Lower leg skin (tissue), 3 donors: ENCODE measurements at regions not wholly inside any gene's neighbourhood (a gene's known extent, or its start where the extent isn't known, plus 50 kb on each side); places are given as distances from the start of the nearest gene placed in this dataset.

Experiments
- POLR2A ChIP-seq, 2 donors: fragments of 450-650 bp; IDR thresholded peaks; one replicate each; pipeline ENCODE4 v1.6.1; 2016 to 2017; ENCODE audit warnings: antibody characterized with exemption in 2 of 2, mild to moderate bottlenecking in 1 of 2, moderate library complexity in 1 of 2
- TF ChIP-seq, protein P1 (sequence below), 3 donors: fragments of 450-650 bp; IDR thresholded peaks; one replicate each; pipeline ENCODE4 v1.5.1; 2016; ENCODE audit warnings: antibody characterized with exemption in 3 of 3, mild to moderate bottlenecking in 3 of 3, moderate library complexity in 2 of 3

DNA sequence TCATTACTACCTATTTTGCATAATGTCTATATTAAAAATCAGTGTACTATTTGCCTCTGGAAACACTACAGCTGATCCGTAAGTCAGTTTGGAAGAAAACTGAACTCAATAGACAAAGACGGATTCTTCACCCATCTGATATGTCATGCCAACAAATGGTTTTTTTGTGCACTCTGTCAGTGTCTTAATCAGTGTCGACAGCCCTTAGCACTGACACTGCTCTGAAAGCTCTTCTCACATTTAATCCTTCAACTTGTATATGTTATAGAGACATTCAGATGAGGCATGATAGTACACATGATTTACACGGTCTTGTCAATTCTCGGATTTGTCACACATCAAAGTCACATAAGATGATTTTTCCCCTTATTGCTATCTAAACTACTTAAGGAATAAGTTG lies 347.5 kb upstream of the GALNT5 start:
- no peak for TF ChIP-seq POLR2A (IDR thresholded peaks at IDR 0.05)
- TF ChIP-seq, protein P1, sequence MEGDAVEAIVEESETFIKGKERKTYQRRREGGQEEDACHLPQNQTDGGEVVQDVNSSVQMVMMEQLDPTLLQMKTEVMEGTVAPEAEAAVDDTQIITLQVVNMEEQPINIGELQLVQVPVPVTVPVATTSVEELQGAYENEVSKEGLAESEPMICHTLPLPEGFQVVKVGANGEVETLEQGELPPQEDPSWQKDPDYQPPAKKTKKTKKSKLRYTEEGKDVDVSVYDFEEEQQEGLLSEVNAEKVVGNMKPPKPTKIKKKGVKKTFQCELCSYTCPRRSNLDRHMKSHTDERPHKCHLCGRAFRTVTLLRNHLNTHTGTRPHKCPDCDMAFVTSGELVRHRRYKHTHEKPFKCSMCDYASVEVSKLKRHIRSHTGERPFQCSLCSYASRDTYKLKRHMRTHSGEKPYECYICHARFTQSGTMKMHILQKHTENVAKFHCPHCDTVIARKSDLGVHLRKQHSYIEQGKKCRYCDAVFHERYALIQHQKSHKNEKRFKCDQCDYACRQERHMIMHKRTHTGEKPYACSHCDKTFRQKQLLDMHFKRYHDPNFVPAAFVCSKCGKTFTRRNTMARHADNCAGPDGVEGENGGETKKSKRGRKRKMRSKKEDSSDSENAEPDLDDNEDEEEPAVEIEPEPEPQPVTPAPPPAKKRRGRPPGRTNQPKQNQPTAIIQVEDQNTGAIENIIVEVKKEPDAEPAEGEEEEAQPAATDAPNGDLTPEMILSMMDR (IDR thresholded peaks at IDR 0.05): no peak
